HG02588 (cell line): ENCODE measurements at regions not wholly inside any gene's neighbourhood (a gene's known extent, or its start where the extent isn't known, plus 50 kb on each side); places are given as distances from the start of the nearest gene placed in this dataset.

ENCODE experiments used
- ATAC-seq: cut with Tn5 transposase; IDR thresholded peaks from one replicate; pipeline ENCODE4 v1.9.1; 2021; ENCODE audit warnings: mild to moderate bottlenecking, moderate library complexity; ENCODE audit not compliant: unreplicated experiment

DNA sequence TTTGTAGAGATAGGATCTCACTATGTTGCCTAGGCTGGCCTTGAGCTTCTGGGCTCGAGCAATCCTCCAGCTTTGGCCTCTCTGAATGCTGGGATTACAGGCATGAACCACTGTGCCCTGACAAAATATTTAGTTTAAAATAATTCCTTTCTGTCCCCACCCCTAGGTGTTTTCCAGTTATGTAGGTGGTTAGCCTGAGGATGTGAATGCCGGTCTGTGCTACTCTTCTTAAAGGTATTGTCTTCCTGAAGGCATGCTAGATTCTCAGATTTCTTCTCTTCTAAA, 56.7 kb upstream of the BASP1 start:
- no peak for ATAC-seq

DNA sequence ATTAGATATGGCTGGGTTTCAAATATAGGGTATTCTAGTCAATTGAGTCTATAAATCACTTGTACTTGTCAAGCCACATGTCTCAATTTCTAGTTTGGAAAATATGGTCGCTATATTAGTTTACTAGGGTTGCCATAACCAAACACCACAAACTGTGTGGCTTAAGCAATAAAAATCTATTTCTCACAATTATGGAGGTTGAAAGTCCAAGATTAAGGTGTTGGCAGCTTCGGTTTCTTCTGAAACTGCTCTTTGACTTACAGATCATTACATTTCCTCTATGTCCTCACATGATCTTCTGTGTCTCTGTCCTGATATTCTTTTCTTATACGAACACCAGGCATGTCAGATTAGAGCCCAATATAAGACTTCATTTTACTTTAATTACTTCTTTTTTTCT, 55.8 kb upstream of the BASP1 start:
- no peak for ATAC-seq

DNA sequence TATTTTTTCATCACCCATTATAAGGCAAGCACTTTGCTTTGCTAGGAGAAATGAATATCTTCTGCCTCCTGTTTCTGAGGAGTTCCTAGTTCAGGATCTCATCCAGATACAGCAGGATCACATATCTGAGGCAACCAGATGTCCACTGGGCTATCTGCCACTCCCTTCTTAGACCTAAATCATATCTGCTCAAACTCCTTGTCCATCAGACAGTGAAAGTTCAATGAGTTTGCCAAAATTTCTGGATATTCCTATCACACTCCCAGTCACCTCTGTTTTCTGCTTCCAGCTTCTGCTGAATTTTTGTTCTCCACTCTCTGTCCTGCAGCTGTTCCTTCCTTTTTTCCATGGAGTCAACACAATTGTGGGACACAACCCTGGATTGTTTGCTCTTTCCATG, 54.2 kb upstream of the BASP1 start:
- no peak for ATAC-seq

DNA sequence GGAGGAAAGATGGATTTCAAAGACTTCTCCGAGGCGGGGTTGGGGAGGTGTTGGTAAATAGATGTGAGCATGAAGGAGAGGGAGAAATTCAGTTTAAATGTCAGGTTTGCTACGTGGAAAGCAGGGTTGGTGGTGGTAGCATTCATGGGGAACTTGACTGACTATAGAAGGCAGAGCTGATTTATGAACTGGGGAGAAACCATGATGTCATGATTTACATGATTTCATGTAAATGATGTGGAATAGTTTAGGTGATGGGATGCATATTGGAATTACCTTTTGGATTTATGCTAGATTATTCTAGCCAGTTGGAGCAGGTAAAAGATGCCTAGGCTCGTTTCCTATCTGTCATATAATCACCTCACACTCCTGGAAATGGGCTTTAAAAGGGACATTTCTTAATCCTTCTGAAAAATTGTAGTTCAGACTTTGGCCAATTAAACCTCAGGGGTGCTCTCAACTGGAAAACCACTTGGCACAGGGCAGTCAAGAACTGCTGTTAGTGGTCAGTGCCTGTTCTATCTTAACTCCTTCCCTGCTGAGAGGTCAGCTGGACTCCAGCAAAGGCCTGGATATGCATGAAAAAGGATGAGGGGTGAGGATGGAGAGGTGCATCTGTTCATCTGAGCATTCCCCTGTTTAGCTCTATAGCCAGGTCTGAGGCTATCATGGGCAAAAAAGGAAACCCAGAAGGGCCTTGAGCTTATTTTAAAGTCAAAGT, 50.1 kb upstream of the BASP1 start:
- ATAC-seq, result no peak
